K562 (cell line): ENCODE measurements at regions not wholly inside any gene's neighbourhood (a gene's known extent, or its start where the extent isn't known, plus 50 kb on each side); places are given as distances from the start of the nearest gene placed in this dataset.
A peak's percentile ranks its signal among the peaks of the same experiment; 100 is the strongest.

Experiments used
- ATF1 ChIP-seq, 2 experiments: fragments of 450-650 bp in 1 of 2; IDR thresholded peaks; 2 replicates each; pipeline ENCODE4 v1.6.1; 2016; ENCODE audit warnings: missing compliant biosample characterization in 1 of 2, missing genetic modification characterization in 1 of 2
- FOXK2 ChIP-seq, 2 experiments: fragments of 450-650 bp; IDR thresholded peaks in 1 of 2; conservative IDR thresholded peaks in 1 of 2; 2 replicates each; pipeline ENCODE4 v1.6.1; 2016; ENCODE audit warnings: low read depth in 2 of 2, mild to moderate bottlenecking in 1 of 2
- HLTF ChIP-seq: fragments of 450-650 bp; IDR thresholded peaks from 2 replicates; pipeline ENCODE4 v1.6.1; 2016
- JUND ChIP-seq, 2 experiments: IDR thresholded peaks; 2 replicates in 1 of 2; 3 replicates in 1 of 2; pipeline ENCODE4 v1.6.1; 2011; ENCODE audit warnings: borderline replicate concordance in 2 of 2, low read depth in 2 of 2, low read length in 2 of 2, improper control_type of control experiment in 1 of 2, missing biosample characterization in 1 of 2, missing genetic modification characterization in 1 of 2, missing genetic modification reagents in 1 of 2
- LARP7 ChIP-seq: fragments of 450-650 bp; IDR thresholded peaks from 2 replicates; pipeline ENCODE4 v1.6.1; 2016
- MTA2 ChIP-seq: fragments of 450-650 bp; IDR thresholded peaks from 2 replicates; pipeline ENCODE4 v1.6.1; 2016; ENCODE audit warnings: low read depth
- MYNN ChIP-seq, 2 experiments: sonication (generic); formaldehyde crosslinking in 1 of 2; IDR thresholded peaks; 2 replicates each; pipeline versions ENCODE4 v1.5.0 to v1.6.1; 2016 to 2020; ENCODE audit warnings: antibody characterized with exemption in 1 of 2, missing genetic modification reagents in 1 of 2
- NCOA4 ChIP-seq: fragments of 450-650 bp; IDR thresholded peaks from 2 replicates; pipeline ENCODE4 v1.6.1; 2018; ENCODE audit warnings: mild to moderate bottlenecking; ENCODE audit not compliant: partially characterized antibody
- NFXL1 ChIP-seq: fragments of 450-650 bp; formaldehyde crosslinking; IDR thresholded peaks from 2 replicates; pipeline ENCODE4 v1.4.0; 2021; ENCODE audit warnings: mild to moderate bottlenecking
- RBBP5 ChIP-seq: fragments of 200-600 bp; sonication (generic); IDR thresholded peaks from 2 replicates; pipeline ENCODE4 v1.6.1; 2012; ENCODE audit warnings: borderline replicate concordance, mild to moderate bottlenecking, low read length, control low read depth, inconsistent platforms; ENCODE audit not compliant: insufficient read depth, poor library complexity, severe bottlenecking
- SPI1 ChIP-seq: IDR thresholded peaks from 2 replicates; pipeline ENCODE4 v1.6.1; 2011; ENCODE audit warnings: low read depth, low read length, control low read depth, borderline replicate concordance
- TEAD4 ChIP-seq, 2 experiments: sonication (generic) in 1 of 2; formaldehyde crosslinking in 1 of 2; IDR thresholded peaks; 2 replicates each; pipeline versions ENCODE4 v1.6.1 to v1.8.0; 2012 to 2022; ENCODE audit warnings: borderline replicate concordance in 1 of 2, inconsistent platforms in 1 of 2, low read length in 1 of 2, mild to moderate bottlenecking in 1 of 2, missing genetic modification reagents in 1 of 2
- ZBTB8A ChIP-seq: fragments of 450-650 bp; IDR thresholded peaks from 2 replicates; pipeline ENCODE4 v1.6.1; 2018; ENCODE audit warnings: mild to moderate bottlenecking, moderate library complexity; ENCODE audit not compliant: partially characterized antibody
- ZFP36 ChIP-seq: fragments of 150-350 bp; IDR thresholded peaks from 2 replicates; pipeline ENCODE4 v1.6.1; 2018; ENCODE audit warnings: low read length, low read depth; ENCODE audit not compliant: partially characterized antibody
- ZNF224 ChIP-seq: sonication (generic); formaldehyde crosslinking; IDR thresholded peaks from 2 replicates; pipeline ENCODE4 v1.8.0; 2022; ENCODE audit warnings: mild to moderate bottlenecking, missing genetic modification reagents
- ZNF3 ChIP-seq: fragments of 250-450 bp; sonication (Bioruptor Pico); IDR thresholded peaks from 2 replicates; pipeline ENCODE4 v1.5.0; 2021; ENCODE audit warnings: mild to moderate bottlenecking, moderate library complexity
- ZNF551 ChIP-seq: fragments of 250-450 bp; sonication (Bioruptor Pico); IDR thresholded peaks from 2 replicates; pipeline ENCODE4 v1.5.0; 2021; ENCODE audit warnings: mild to moderate bottlenecking, moderate library complexity
- ZNF589 ChIP-seq: fragments of 200-800 bp; sonication (Bioruptor generic); IDR thresholded peaks from 2 replicates; pipeline ENCODE4 v1.6.1; 2016; ENCODE audit warnings: low read depth, missing genetic modification characterization, missing compliant biosample characterization
- ZNF668 ChIP-seq: fragments of 250-450 bp; sonication (Bioruptor Pico); IDR thresholded peaks from 2 replicates; pipeline ENCODE4 v1.8.0; 2022; ENCODE audit warnings: mild to moderate bottlenecking, inconsistent platforms
- ZNF699 ChIP-seq: fragments of 250-450 bp; sonication (Bioruptor Pico); IDR thresholded peaks from 2 replicates; pipeline ENCODE4 v1.8.0; 2021; ENCODE audit warnings: mild to moderate bottlenecking, moderate library complexity; ENCODE audit not compliant: insufficient replicate concordance
- ZNF717 ChIP-seq: fragments of 250-450 bp; sonication (Bioruptor Pico); IDR thresholded peaks from 2 replicates; pipeline ENCODE4 v1.5.0; 2021
- TF ChIP-seq, protein P1 (sequence below): fragments of 250-450 bp; sonication (Bioruptor Pico); IDR thresholded peaks from 2 replicates; pipeline ENCODE4 v1.8.0; 2022; ENCODE audit warnings: moderate library complexity, mild to moderate bottlenecking, inconsistent platforms
- TF ChIP-seq, protein P2 (sequence below), 3 experiments: IDR thresholded peaks in 2 of 3; conservative IDR thresholded peaks in 1 of 3; 2 replicates each; pipeline ENCODE4 v1.5.1; 2011 to 2012; ENCODE audit warnings: low read length in 3 of 3, mild to moderate bottlenecking in 3 of 3, control low read depth in 2 of 3, improper control_type of control experiment in 1 of 3, inconsistent platforms in 1 of 3, low read depth in 1 of 3, mixed read lengths in 1 of 3, moderate library complexity in 1 of 3; ENCODE audit not compliant: insufficient read depth in 2 of 3
- TF ChIP-seq, protein P3 (sequence below): fragments of 250-450 bp; sonication (Bioruptor Pico); IDR thresholded peaks from 2 replicates; pipeline ENCODE4 v1.5.0; 2020; ENCODE audit warnings: mild to moderate bottlenecking

DNA sequence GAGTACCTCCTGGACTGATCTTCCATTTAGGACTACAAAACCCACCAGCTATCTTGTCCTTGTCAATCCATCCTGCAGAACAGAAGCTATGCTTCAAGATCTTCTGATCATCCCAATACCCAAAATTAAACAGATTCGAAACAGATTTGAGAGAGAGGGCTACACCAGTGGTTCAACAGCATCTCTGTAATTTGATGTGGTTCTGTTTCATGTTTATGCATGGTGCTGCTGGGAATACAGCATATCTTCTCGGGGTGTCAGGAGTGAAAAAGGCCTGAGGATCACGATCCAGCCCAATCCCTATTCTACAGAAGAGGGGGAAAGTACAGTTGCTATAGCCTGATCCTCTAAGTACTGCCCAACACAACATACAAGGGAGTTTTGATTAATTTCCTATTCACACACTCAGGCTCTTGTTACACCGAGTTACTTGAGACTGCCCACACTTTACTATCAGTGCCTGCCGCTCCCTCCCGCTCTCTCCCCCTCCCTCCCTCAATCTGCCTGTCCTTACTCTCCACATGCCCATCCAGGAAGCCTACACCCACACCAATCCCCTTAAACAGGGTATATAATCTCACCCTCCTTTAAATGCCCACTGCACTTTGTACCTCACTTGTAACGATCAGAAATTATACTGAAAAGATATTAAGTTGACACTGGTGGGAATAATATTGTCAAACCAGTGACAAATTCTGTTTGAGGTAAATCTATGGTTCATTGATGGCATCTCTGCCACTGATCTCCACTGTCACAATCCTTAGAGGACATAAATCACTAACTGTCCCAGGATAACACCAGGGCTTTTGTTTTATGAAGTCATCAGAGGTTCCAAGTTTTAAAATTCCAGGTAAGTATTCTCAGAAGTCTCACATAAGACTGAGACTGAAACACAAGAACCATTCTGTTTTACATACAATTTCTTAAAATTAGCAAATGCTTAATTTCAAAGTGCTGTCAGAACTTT, 89.3 kb upstream of the PLEKHM1 start (continued):
- TF ChIP-seq SPI1 (no peak), ZNF589 (CRISPR knock-in tag) (no peak), ZNF3 (CRISPR knock-in tag) (no peak), ZNF699 (CRISPR knock-in tag) (no peak), ZNF224 (no peak), MTA2 (no peak), FOXK2 (conservative IDR thresholded peaks at IDR 0.05 in 1 of 2, IDR thresholded peaks at IDR 0.05 in 1 of 2; ENCODE audit: low read depth in 2 of 2) (no peak), RBBP5 (no peak), HLTF (no peak), MYNN (IDR thresholded peaks at IDR 0.05) (peak; percentile 64; the same call in 1 of the 2 replicates), MYNN (CRISPR knock-in tag; IDR thresholded peaks at IDR 0.05) (no peak), ZNF668 (no peak), NCOA4 (no peak), TEAD4 (IDR thresholded peaks at IDR 0.05; ENCODE audit: low read length) (no peak), TEAD4 (CRISPR knock-in tag; IDR thresholded peaks at IDR 0.05; ENCODE audit: borderline replicate concordance) (no peak), JUND (IDR thresholded peaks at IDR 0.05; ENCODE audit: borderline replicate concordance, low read depth, low read length) (0 out of 2 replicates have a peak, but pooled peaks have one; percentile 2), JUND (tag; IDR thresholded peaks at IDR 0.05; ENCODE audit: borderline replicate concordance, low read depth, low read length) (no peak), ZNF717 (CRISPR knock-in tag) (no peak), ATF1 (CRISPR knock-in tag; IDR thresholded peaks at IDR 0.05) (no peak), ATF1 (tag; IDR thresholded peaks at IDR 0.05) (no peak), ZNF551 (CRISPR knock-in tag) (no peak), LARP7 (no peak), ZFP36 (no peak), NFXL1 (0 out of 2 replicates have a peak, but pooled peaks have one; percentile 20), ZBTB8A (no peak)
- TF ChIP-seq, protein P1, sequence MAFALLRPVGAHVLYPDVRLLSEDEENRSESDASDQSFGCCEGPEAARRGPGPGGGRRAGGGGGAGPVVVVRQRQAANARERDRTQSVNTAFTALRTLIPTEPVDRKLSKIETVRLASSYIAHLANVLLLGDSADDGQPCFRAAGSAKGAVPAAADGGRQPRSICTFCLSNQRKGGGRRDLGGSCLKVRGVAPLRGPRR (CRISPR knock-in tag), result no peak
- TF ChIP-seq, protein P2, sequence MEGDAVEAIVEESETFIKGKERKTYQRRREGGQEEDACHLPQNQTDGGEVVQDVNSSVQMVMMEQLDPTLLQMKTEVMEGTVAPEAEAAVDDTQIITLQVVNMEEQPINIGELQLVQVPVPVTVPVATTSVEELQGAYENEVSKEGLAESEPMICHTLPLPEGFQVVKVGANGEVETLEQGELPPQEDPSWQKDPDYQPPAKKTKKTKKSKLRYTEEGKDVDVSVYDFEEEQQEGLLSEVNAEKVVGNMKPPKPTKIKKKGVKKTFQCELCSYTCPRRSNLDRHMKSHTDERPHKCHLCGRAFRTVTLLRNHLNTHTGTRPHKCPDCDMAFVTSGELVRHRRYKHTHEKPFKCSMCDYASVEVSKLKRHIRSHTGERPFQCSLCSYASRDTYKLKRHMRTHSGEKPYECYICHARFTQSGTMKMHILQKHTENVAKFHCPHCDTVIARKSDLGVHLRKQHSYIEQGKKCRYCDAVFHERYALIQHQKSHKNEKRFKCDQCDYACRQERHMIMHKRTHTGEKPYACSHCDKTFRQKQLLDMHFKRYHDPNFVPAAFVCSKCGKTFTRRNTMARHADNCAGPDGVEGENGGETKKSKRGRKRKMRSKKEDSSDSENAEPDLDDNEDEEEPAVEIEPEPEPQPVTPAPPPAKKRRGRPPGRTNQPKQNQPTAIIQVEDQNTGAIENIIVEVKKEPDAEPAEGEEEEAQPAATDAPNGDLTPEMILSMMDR (IDR thresholded peaks at IDR 0.05 in 2 of 3, conservative IDR thresholded peaks at IDR 0.05 in 1 of 3; ENCODE audit: insufficient read depth in 2 of 3, low read depth in 1 of 3, low read length in 3 of 3), result no peak
- TF ChIP-seq, protein P3, sequence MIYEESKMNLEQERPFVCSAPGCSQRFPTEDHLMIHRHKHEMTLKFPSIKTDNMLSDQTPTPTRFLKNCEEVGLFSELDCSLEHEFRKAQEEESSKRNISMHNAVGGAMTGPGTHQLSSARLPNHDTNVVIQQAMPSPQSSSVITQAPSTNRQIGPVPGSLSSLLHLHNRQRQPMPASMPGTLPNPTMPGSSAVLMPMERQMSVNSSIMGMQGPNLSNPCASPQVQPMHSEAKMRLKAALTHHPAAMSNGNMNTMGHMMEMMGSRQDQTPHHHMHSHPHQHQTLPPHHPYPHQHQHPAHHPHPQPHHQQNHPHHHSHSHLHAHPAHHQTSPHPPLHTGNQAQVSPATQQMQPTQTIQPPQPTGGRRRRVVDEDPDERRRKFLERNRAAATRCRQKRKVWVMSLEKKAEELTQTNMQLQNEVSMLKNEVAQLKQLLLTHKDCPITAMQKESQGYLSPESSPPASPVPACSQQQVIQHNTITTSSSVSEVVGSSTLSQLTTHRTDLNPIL (CRISPR knock-in tag), result no peak
